Islet of Langerhans (tissue), 1 donor: ENCODE measurements at regions not wholly inside any gene's neighbourhood (a gene's known extent, or its start where the extent isn't known, plus 50 kb on each side); places are given as distances from the start of the nearest gene placed in this dataset.

Source experiments
- FAIRE-seq: peaks from one replicate; lab custom pipeline; 2011; peaks lifted over from hg19 to GRCh38; lab: Jason Lieb, UNC

DNA sequence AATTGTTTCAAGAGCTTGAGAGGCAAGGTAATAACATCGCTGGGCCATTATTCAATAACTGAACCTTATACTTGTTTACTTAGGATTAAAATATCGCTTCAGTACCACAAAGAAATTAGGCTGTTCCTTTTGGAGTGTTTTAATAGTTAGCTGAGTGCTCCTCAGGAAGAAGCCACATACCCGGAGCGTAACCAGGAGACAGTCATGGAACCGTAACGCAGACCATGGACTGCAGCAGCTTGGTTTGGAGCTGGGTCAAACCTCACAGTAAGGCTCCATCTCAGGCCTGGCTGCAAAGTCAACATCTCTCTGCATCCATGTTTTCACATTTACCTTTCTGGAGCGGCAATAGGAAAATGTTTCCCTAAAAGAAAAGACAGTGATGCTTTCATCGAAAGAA, 599.0 kb downstream of the TNS3 start:
- no peak for FAIRE-seq

DNA sequence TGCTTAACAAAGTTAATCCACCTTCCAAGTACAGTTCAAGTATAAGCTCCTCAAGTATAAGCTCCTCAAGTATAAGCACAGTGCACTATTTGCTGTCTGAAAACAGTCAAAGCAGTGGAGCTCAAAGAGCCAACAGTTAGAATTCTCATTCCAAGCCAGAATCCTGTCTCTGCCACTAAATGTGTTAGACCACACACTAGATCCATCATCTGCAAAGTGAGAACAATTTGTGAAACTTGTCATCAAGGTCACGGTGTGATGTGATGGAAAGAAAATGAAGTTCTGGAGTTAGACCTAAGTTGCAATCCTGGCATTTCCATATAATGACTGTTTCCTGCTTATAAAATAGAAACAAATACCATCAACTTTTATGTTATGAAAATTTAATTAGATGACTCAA, 602.5 kb downstream of the TNS3 start:
- FAIRE-seq, result no peak

DNA sequence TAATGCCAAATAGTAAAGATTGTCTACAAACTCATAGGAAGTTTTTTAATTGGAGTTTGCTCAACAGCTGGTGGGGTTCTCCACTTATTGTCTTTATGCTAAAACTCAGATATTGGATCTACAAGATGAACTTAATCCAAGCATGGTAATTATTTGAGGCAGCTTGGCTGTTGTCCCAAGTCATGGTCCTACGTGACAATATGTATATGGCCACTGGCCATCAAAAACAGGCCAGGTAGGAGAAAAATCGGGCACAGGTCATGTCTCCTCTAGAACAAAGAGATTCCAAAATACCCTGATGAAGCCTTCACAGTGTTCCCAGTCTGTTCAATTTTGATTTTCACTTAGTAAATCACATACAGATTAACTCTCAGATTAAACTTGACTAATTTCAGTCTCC, 606.4 kb downstream of the TNS3 start:
- FAIRE-seq, result no peak

DNA sequence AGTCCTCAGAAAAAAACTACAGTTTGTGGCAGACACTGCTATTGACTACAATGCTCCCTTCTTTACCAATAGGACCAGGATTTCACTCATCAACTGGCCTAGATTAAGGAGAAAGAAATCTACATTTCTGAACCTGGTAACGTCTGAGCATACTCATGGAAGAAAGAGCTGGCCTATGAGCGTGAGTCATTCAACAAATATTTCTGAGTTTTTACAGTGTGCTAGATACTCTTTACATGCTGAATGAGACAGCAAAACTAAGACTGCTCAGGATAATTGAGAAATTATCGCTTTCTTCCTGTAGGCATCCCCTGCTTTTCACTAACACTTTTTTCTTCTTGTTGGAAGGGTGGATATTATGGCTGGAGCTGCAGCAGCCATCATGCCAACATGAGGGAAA, 609.7 kb downstream of the TNS3 start:
- FAIRE-seq, result no peak

DNA sequence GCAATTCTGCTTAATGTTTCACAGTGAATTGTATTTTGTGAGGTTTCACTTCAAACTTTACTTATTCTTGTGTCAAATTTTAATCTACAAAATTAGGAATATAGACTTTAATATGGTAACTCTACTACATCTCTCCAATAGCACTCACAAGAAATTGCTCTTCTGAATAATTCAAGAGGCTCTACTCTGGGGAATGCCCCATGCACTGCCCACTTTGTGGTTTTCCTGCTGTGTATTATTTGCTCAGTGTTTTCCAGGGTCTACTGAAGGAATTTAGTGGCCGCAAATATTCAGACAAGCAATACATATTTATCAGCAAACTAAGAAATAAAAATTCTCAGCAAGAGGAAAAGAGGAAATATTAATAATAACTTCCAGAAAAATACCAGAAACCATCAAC, 611.4 kb downstream of the TNS3 start:
- FAIRE-seq, result no peak

DNA sequence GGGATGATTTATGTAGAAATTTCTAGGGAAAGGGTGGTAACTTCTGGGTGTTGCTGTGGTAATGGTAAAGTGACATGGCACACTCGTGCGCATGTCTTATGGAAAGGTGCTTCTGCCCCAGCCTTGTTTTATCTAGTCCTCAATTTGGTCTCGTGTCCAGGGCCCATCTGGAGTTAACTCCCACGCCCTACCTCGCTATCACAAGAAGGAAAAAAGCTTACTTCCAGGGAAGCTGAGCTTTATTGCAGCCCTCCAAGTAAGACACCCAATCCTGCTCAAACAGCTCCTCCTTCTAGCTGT, 611.8 kb downstream of the TNS3 start:
- no peak for FAIRE-seq

DNA sequence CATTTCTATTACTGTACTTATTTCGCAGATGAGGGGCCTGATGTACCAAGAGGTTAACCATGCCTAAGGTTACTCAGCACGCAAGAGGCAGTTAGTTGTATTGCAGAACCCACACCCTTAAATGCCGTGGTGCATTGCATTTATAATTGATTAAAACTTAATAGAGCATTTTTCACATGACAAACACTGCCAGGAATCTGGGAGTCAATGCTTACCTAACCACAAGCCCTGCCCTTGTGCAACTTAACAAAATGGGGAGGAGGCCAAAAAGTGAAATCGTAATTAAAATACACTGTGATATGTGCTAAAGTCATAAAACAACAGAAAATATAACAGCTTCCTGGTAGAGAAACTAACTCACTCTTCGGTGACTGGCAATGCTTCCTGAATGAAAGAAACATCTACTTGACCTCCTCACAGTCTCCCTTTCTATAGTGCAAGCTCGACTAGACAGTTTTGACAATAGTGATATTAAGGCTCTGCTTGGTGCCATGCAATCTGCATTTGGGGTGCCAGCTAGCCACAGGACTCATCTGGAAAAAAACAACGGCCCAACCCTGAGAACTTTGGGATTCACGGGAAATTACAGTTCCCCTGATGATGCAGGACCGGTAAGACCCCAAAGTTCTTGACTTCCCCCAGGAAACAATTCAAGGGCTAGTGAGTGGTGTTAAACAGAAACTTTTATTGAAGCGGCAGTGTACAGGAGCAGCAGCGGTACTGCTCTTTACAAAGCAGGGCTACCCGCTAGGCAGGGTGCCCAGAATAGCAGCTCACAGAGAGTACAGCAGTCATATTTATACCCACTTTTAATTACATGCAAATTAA, 612.4 kb downstream of the TNS3 start:
- FAIRE-seq, result no peak

DNA sequence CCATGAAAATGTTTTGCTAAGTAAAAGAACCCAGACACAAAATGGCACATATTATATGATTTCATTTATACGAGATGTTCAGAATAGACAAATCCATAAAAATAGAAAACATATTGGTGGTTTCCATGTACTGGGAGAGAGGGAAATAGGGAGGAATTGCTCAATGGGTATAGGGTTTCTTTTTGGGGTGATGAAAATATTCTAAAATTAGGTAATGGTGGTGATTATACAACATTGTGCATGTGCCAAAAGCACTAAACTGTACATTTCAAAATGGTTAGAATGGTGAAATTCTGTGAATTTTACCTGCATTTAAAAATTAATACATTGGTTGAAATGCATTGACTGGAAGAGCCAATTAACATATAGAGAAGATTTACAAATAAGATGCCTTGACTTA, 613.9 kb downstream of the TNS3 start:
- FAIRE-seq, result no peak

DNA sequence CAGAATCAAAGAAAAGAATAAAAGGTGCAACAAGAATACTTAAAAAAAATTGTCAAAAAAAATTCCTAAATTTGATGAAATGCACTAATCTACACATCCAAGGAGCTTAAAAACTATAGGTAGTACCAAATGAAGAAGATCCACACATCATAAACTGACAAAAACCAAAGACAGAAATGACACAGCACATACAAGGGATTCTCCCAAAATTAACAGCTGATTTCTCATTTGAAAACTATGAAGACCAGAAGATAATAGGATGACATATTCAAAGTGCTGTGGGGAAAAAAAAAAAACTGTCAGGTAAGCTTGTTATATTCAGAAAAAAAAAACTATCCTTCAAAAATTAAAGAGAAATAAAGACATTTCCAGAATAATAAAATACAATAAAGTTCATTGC, 618.2 kb downstream of the TNS3 start:
- no peak for FAIRE-seq

DNA sequence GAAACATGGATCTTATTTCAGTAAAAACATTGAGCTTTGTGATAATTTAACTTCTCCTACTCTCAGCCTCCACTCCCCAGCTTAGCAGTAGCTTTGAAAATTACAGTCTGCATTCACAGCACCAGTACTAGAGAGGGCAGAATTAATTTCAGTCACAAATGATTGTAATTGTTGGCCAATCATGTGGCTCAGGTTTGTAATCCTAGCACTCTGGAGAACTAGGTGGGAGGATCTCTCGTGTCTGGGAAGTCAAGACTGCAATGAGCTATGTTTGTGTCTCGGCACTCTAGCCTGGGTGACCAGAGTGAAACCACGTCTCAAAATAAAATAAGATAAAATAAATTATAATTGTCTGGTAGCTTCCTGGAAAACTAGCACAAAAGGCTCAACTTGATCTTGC, 620.9 kb downstream of the TNS3 start:
- no peak for FAIRE-seq

DNA sequence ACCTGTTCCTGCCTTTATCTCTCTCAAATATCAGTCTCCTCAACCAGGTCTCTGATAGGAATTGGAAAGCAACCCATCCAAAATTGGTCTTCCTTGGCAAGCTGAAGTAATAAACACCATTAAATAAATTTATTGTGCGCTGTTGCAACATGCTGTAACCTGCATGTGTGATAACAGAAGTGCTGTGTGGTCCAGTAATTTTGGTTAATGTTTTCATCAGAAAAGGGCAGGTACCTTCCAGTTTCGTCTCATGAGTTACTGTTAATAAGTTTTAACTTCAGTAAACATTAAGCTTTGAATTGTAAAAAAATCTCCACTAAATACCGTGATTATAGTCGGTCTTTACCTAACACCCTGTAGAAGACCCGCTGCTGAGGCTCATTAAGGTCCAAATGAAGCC, 624.7 kb downstream of the TNS3 start:
- FAIRE-seq, result no peak

DNA sequence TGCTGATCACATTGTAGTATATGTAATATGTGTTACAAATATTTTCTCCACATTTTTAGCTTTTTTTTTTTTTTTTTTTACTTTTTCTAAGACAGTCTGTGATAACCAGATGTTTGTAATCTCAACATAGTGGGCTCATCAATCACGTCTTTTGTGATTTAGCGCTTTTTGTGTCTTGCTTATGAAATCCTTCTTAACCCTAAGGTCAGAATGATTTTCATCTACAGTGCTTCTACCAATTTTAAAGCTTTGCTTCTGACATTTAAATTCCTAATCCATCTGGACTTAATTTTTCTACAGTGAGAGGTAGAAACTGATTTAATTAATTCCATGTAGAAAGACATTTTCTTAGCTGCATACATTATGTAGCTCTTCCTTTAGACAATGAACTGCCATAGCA, 626.4 kb downstream of the TNS3 start:
- FAIRE-seq, result no peak

DNA sequence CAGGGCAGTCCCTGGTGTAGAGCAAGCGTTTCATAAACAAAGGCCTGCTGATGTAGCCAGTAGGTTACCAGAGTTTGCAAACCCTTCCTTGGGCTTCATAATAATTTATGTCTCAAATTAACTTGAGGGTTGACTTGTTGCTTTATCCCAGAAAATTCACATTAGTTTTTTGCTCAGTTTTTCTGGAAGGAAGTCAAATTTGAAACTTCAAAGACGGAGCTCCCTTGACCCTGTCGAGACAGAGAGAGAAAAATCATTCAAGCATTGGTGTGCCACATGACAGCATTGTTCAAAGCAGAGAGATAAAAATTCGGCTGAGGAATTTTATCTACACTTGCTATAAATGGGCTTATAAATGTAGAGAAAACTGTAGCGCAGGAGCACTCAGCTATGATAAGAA, 627.7 kb downstream of the TNS3 start:
- no peak for FAIRE-seq

DNA sequence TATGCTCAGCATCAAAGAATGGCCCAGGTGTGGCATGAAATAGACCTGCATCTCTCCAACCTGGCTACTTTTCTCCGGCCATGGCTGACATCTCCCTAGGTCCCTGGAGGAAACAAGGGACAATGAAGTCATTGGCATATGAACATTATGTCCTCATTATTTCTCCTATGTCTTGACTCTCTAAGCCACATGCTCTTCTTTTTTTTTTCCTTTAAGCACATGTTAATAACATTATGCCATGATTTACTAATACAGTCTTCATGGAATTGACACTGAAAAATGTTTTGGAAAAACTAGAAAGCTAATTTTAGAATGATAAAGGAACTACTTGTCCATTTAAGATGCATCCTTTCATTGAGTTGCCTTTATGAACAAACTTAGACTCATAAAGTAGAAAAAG, 628.9 kb downstream of the TNS3 start:
- no peak for FAIRE-seq

DNA sequence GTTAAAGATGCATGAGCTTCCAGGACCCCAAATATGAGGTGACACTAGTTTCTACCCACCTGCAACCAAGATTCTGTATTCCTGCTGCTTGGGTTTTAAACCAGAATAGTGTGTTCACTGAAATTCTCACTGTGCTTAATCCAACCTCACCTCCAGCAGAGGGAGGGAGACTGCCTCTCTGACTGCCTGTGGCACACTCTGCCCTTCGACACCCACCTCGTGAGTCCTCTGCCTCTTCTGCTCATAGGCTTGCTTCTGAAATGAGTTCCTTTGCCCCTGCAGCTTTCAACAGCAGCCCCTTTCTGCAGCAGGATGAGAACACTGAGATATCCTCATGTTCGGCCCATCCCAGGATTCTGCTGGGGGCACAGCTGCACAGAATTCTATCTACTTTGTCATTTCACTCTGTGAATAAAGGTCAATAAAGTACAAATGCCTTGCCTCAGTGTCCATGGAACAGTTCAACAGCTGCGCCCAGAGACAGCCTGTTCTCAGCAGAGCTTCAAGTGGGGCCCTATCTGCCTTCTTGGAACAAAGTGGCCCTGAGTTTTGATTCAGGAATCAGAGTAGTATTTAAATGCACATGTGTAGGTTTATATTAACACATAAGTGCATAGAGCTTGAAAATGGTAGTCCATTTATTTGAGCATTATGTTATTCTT, 632.5 kb downstream of the TNS3 start:
- FAIRE-seq, result no peak

DNA sequence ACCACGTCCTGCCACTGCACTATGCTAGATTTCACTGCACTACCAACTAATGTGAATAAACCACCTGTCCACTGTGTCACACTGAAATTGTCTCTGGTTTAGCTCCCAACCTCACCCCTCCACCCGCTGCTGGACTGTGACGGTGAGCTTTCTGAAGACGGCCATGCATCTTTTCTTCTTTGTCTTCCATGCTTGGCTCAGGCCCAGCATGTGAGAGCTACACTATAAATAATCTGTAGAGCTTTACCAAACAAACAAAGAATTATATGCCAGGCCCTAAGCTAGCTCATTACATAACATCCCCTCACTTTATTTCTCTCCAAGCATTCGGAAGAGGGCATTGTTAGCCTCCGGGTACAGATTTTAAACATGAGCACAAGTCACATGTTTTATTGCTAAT, 633.2 kb downstream of the TNS3 start:
- FAIRE-seq, result no peak

DNA sequence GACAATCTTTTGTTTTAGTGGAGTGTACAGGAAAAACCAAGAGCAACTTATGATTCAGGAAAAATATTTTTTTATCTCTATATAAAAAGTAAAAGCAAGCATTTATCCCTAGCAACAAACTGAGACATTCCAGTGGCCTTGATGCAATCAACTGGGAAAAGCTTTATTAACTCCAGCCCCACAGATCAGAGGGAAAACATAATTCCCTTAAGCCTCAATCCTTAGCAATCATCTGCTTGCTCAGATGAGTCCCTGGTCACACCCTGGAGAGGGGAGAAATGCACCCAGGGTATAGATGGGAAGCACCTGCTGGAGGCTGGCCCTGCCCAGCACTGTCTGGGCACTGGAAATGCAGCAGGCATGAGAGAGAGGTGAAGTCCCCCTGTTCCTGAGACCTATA, 636.6 kb downstream of the TNS3 start:
- no peak for FAIRE-seq

DNA sequence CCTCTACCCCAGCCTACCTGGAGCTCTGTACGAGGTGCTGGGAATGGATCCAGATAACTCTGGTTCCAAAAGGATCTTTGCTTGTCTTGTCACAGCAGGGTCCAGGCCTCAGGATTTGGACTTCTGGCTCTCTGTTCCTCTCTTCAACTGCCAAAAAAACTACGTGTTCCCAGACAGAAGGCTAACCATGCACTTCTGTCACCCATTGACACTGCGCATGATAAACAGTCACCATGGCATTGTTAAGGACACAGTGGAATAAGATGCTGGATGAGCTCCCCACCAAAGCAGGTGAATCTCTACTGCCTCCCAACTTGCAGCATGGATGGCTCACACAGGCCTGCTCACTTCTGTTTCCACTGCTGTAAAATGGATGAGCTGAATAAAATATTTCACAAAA, 637.9 kb downstream of the TNS3 start:
- no peak for FAIRE-seq

DNA sequence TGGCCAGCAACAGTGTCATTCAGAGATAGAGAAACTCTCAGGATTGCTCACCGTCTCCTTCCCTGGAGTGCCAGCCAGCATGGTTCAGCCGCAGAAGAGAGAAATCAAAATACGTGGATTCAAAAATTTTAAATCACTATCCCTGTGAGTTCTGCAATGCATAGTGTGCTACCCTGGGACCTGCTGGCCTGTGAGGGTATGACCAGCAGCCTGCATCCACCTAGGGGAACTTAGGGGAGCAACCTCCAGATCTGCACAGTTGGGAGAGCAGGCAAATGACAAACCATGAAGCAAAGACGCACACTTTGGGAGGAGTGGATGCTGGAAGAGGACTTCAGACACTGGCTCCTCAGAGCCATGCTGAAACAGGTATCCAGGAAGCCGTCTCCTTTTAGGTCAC, 639.3 kb downstream of the TNS3 start:
- no peak for FAIRE-seq

DNA sequence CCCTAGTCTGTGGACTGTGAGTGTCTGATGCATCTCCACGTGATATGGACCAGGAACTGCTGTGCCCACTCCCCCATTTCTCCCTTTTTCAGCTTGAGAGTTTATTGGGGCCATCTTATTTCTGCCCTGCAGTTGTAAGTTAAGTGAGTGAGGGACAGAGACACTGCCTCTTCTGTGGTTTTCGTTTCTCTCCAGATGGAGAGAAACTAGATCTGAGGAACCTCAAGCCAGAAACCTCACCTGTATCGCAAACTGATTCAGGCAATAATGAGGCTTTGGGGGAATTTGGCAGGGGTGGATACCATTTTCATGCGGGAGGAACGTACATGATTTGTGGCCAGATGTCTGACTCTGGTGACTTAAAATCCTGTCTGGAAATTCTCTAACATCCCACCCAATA, 641.7 kb downstream of the TNS3 start:
- no peak for FAIRE-seq

DNA sequence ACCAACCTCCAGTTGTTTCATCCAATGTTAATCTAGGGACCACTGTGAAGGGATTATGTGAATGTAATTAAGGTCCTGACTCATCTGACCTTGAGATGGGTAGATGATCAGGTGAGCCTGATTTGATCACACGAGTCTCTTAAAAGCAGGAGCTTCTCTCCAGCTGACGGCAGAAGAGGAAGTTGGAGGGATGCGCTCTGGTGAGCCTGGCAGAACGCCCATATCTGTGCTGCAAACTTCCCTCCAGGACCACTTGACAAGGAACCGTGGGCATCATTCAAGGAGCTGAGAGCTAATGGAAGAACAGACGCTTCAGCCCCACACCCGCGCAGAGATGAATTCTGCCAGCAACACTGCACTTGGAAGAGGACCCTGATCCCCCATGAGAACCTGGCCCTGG, 642.4 kb downstream of the TNS3 start:
- FAIRE-seq, result no peak

DNA sequence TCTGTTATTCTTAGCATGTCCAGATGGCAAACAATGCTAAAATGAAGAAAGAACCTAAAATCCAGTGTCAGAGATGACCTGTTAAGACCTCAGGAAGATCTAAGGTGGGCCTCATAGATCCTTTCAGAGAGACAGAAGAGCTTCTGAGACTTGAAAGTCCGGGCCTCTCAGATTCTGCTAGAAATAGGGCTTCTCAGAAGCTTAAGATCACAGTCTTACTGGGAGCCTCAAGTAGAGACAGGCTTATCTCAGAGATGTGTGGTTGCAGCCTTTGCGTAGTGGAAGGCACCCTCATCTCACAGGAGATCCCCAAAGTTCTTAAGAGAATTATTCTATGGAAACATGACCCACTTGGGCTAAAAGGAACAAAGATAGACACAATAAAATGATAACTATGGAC, 642.8 kb downstream of the TNS3 start:
- no peak for FAIRE-seq

DNA sequence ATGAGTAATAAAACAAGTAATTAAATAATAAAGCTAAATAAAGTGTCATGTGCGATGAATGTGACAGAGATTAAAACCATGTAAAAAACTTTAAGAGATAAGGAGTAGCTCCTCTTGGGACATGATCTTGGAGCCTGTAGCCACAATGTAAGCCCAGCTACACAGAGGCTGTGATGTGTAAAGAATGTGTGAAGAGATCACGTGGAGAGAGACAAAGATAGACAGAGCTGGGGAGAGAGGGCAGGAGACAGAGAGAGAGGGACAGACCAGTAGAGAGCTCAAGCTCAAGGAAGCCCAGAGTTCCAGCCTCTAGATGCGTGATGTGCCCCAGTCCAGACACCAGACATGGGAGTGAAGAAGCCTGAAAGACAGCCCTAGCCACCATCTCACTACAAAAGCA, 644.1 kb downstream of the TNS3 start:
- no peak for FAIRE-seq

DNA sequence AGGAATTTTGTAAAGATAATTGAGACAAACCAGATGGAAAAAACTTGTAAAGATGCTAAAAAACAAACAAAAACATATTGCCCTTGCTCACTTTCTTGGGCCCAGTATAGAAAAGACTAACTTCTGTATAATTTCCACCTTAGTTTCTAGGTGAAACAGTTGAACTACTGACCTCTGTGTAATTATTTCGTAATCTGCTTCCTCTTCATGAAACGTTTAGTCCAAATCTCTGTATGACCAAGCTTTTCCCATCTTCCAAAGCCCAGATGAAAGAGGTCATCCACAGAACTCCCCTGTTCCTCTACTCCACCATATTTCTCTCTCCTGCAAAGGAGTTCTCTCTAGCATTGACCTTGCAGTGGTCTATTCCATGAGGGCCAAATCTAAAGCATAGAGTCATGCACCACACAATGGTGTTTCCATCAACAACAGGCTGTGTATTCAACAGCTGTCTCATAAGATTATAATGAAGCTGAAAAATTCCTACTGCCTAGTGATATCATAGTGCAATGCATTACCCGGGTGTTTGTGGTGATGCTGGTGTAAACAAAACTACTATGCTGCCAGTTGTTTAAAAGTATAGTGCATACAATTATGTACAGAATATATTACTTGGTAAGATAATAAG, 647.6 kb downstream of the TNS3 start:
- FAIRE-seq, result no peak
